Renal cortical epithelial cell (primary cell): ENCODE measurements at regions not wholly inside any gene's neighbourhood (a gene's known extent, or its start where the extent isn't known, plus 50 kb on each side); places are given as distances from the start of the nearest gene placed in this dataset.
"Not testable (repeated sequence)": the region's sequence is repeated elsewhere in the genome, so short reads cannot be mapped to it uniquely, and the experiment has no call there.

Experiments used
- DNase-seq: peaks from one replicate; pipeline ENCODE4 v3.0.0-alpha.2; 2011; ENCODE audit warnings: low read depth

DNA sequence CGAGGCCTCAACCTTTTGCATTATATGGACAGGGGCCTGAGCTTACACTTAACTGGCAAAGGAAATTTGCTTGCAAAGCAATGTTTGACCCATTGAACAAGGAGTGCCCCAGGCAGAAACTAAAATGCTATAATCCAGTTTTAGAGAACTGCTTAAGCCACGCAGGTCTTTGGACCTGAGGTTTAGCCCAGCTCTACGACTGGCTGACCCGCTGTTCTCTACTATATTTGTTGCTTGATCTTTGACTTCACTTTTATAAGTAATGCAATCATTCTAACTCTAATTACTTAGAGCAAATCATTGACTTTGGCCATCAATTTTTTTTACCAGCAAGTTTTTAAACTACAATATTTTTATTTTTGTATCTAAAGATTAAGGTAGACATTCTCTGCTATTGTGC, 268.8 kb downstream of the MREG start:
- DNase-seq = no peak

DNA sequence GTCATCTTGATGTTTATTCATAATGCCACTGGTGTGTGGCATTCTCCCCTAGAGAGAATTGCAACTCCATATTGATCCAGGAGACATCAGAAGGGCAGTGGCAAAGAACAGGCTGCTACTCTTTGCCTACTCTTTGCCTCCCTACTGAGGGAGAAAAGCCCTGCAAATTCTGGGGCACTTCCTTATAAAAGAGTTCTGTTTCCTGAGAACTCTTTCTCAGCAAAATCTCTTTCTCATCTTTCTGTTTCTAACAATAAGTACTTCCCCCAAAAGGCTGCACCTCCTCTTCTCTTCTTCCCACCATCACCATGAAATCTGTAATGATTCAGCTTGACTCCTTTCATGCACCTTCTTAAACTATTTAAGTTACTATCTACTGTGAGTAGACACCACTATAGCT, 270.3 kb downstream of the MREG start:
- DNase-seq = no peak

DNA sequence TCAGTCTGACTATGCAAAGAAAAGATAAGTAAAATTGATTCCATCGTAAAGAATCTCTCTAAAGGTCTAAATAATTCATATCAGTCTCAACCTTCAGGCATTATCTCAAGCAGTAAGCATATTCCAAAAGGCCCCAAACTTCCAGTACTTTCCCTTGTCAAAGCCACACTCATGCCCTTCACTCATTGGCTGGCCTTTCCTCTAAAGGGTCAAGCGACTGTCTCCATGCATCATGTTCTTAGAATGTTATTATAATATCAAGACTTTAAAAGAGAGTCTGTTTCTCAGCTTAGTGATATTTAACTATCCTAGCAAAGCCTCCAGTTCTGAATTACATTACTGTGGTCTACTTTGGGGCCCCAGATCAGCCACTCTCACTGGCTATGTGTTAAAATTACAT, 271.3 kb downstream of the MREG start:
- no peak for DNase-seq

DNA sequence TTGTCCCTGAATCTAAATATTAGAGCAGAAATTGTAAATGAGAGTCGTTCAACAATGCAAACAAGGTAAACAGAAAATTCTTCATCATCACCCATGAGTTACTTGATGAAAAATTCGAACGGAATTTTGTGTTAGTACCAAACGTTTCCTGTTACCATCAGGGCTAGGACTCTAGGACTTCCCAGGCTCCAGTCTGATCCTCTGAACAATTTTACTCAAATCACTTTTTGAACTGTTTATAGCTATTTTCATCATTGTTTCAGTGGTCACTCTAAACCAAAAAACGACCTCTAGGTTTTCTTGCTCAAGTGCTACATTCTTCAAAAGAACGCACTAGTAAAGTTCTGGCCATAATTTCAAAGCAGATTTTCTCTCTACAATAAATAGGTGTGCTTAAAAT, 273.3 kb downstream of the MREG start:
- no peak for DNase-seq

DNA sequence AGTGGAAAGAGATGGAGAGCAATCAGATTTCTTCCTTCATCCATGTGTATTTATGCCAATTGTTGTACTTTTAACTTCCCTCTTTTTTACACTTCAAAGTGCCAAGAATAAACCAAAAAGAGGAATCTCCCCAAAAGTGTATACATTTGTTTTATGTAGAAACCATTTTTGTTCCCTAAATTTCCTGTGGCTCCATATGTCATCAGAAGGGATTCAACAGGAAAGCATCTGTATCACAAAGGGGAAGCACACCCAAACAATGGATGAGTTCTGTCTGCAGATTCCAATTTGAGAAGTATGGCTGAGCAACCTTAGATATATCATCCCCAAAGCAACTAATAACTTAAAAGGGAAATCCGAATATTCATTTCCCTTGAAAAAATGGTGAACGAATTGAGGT, 275.0 kb downstream of the MREG start:
- DNase-seq = no peak

DNA sequence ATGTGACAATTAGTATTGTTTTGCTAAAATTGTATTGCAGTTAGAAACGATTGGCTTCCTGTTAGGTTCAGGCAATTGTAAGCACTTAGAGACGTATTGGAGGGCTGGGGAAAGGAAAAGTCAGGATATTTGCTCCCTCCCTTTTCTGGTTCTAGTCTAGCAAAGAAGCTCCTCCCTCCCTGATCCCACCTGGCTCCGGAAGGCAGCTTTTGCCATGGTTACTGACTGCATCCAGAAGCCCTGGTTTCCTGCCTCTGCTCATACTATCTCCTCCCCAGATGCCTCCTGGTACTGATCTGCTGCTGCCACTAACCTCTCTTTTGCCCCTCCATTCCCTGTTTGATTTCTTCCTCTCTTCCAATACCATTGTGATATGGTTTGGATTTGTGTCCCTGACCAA, 275.9 kb downstream of the MREG start:
- DNase-seq = no peak

DNA sequence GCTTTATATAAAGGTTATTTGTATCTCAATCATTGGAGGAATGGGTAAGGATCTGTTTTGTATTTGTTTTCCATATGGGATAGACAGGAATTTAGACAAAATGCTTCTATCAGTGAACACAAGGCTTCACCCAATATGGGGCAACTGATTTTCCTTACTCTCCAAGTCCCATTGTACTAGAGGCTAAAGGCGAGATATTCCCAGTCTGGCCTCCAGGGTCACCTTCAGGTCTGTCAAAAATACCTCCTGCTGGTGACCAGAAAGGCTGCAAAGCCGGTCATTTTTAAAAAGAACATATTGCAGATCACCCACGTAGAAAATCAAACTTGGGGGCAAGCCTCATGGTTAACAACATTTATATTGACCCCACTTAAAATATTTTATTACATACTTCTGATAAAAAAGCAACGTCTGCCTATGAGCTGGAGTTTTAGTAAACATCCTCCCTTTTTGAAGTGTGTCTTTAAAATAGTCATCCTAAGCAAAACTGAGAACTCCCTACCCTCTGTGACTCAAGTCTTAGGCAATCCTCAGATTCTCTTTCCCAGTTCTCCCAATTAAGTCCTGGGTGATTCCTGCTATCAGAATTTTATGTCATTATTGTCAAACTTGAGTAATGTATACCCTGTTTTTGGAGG, 276.6 kb downstream of the MREG start:
- peak; percentile 76 for DNase-seq

DNA sequence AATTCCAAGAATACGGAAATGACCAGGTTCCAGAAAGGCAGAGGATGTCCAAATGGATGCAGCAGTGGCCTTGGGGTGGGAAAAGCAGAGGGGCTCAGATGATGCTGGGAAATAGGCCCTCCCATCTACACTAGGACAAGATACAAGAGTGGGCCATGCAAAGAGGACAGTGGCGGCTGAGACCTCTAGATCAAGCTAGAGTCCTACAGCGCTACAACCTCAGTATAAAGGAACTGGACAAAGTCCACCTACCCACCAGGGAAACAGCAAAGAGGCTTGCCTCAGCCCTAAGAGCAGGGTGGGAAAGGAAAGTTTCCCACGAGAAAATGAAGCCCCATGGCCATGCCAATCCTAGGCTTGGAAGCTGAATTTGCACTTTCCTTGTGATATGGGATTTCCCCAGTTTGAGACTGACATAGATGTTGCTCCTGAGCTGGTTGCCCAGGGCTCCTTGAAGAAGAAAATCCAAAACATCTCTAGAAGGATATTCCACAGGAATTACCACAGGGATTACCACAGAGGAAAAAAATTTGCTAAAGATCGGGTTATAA, 282.2 kb downstream of the MREG start:
- DNase-seq = no peak

DNA sequence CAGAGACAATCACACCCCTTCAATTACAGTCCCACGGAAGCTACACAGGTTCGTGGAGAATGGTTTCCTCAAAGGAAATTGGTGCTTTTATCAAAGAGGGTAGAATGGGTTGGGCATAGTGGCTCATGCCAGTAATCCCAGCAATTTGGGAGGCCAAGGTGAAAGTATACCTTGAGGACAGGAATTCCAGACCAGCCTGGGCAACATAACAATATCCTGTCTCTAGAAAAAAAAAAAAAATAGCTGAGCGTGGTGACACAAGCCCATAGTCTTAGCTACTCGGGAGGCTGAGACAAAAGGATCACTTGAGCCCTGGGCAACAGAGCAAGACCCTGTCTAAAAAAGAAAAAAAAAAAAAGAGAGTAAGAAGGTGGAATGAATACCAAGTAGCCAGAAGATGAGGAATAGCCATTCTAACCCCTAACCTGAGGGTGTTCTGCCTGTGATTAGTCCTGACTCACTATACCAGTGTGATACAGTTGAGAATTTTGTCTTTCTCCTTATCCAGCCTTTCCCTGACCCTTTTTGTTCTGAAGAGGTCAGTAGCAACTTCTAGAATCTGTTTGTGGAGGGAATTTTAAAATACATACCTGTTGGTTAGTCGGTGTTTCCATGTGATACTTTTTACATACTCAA, 283.2 kb downstream of the MREG start:
- no peak for DNase-seq

DNA sequence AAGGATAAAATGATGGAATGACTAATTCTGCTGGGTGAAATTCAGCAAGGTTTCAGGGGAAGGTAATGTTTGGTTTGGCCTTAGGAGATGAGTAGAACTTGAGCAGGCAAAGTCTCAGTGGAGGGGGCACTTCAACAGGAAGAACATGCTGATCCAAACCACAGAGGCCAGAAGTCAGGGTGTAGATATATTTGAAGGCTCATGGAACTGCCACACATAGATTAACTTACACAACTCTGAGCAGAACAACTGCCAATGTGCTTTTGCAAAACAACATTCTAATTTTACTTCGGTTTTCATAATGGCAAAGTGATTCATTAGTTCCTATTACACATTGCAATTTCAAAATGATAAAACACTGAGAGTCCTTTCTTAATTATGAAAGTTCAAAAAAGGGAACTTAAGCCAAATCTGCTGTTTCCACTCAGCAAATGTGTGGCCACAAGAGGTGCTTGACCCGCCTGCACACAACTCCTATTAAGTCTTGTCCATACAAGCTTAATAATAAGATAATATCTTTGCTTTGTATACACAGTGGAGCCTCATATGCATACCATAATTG, 284.8 kb downstream of the MREG start:
- peak; percentile 63 for DNase-seq

DNA sequence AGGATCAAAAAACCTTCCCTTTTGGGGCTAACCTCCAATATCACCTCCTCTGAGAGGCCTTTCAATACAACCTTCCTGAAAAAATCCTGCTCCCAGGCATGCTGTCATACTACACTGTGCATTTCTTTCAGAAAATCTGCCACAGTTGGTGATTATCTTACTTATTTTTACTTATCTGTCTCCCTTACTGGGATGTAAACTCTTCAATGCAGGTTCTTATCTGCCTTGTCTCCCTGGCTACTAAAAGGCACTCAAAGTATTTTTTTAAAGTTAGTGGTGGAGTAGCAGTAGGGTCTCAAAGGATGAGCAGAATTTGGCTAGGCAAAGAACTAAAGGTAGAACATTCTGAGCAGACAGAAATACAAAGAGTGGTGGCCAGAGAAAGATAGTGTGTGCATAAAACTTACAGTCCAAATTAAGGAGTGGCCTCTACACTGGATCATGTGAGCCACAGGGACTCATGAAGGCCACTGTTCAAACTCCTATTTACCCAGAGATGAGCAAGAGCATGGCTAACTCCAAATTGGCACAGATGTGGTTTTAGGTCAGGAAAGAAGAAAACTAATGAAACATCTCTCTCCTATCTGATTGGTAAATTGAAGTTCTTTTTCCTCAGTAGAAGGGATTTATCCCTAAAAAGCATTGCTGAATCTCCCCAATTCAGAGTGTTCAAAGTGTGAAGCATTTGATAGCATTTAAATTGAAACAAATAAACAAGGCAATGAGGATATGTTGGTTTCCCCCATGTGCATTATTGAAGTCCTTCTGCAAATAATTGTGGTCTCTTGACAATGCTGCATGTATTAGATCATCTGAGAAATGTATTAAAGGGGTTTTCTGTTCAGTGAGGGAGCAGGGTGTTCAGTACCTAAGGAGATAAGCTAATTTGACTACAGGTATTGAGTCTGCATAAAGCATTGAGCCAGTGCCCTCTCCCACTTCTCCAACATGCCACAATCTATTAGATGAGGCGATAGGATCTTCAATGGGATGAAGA, 285.5 kb downstream of the MREG start:
- DNase-seq = peak; percentile 37

DNA sequence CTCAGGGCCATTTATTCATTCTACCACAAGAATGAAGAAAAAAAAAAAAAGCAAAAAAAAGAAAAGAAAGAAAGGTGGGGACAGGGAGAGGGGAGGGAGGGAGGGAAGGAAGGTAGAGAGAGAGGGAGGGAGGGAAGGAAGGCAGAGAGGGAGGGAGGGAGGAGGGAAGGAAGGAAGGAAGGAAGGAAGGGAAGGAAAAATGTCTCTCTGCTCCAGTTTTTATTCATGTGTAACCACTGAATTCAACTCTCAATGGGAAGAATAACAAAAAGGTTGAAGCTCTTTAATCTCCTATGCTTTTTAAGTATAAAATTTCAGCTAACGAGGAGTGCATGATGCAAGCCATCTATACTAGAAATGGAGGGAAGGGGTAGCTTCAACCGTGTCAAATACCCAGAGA, 287.3 kb downstream of the MREG start:
- DNase-seq = no peak

DNA sequence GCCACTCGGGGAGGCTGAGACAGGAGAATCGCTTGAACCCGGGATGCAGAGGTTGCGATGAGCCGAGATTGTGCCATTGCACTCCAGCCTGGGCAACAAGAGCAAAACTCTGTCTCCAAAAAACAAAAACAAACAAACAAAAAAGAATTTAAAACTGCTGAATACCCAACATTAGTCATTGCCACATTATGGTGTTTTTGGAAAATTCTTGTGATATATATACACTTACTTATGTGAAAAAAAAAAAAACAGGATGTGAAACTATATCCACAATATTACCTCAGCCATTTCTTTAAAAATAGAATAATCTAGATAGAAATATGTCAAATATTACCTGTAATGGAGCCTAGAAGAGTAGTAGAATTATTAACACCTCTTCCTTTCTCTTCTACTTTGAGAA, 288.3 kb upstream of the FN1 start:
- no peak for DNase-seq

DNA sequence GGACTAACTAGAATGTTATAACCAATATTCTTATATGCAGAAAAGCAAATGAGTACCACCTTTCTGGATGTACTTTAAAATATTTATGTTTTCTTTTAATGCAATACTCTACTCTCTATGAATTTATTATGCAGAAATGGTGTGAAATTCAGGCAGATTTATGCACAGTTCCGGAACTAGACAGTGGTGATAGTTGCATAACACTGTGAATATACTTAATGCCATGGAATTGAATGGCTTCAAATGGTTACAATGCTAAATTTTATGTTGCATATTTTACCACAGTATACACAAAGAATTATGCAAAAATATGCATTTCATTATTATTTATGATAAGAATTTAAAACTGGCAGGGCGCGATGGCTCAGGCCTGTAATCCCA, 287.8 kb upstream of the FN1 start:
- DNase-seq = no peak

DNA sequence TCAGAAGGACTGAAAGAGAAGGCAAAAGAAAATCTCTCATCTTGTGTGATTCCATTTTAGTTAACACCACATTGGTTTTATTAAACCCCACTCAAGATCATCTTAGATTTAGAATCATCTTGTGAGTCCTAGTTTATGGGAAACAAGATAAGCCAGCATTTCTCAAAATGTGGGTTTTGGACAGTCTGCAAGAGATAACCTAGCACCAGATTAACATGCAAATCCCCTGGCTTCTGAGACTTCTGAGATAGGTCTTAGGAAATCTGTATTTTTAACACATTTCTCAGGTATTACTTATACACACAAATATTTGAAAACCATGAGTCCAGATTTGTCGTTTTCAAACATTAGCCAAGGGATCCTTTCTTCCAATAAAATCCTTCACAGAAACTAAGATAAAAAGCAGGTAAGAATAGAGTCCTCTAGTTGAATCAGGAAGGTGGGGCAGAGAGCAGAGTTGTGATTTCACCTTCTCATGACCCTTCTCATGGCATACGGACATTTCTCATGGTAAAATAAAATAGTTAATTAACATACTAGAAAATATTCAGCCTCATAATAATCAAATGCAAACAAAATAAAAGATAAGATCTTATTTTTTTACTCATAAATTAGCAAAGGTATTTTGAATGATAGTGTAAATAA, 287.2 kb upstream of the FN1 start:
- no peak for DNase-seq

DNA sequence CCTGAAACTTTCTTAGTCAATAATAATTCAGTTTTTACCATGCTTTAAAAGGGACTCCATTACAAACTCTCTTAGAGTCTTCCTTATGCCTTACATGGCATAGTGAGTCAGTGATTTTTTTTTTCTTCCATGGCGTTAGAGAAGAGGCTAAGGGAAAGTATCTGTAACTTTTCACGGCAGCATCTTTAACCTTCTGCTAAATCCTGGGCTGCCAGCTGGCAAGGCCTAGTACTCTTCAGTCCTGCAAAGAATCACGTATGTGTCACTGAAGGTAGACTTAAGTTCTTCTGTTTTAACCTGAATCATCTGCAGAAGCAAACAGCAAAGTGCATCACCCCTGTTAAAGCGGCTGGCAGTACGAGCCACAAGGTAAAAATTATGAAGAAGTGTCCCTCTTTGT, 286.3 kb upstream of the FN1 start:
- no peak for DNase-seq

DNA sequence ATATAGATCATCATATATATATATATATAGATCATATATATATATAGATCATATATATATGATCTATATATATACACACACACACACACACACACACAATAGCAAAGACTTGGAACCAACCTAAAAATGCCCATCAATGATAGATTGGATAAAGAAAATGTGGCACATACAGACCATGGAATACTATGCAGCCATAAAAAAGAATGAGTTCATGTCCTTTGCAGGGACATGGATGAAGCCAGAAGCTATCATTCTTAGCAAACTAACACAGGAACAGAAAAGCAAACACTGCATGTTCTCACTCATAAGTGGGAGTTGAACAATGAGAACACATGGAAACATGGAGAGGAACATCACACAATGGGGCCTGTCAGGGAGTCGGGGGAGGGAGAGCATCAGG, 285.6 kb upstream of the FN1 start:
- not testable (repeated sequence) for DNase-seq

DNA sequence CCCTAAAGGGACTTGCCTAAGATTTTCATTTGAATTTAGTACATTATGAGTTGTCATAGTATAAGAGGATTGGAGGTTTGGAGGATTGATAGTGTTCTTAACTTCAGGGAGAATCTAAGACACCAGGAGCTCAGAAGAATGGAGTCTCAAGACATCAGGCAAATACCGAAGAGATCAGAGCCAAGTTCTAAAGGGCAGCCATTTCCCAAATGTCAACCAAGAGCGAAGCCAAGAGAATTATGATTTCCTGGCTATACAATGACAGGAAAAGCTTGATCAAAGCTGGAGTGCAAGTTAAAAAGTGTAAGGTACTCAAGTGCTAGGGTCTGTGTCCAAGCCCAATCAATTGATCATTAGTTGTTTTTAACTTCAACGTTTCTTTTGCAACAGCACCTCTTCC, 283.0 kb upstream of the FN1 start:
- no peak for DNase-seq

DNA sequence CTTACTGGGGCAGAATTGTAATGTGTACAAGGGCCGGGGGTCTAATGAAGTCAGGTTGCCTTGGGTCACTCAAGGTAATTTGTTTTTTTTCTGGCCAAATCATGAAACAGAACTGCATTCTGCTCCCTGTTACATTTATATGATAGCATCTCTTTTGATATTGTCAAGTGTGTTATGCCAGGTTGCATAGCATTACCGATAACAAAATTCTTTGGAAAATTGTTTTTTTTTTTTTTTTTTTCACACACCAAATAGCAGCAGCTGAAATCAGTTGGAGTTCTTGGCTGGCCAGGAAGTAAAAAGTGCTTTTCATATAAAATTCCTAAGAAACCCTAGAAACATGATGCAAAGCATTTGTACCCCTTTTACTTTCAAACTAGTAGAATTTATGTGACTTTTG, 282.6 kb upstream of the FN1 start:
- no peak for DNase-seq

DNA sequence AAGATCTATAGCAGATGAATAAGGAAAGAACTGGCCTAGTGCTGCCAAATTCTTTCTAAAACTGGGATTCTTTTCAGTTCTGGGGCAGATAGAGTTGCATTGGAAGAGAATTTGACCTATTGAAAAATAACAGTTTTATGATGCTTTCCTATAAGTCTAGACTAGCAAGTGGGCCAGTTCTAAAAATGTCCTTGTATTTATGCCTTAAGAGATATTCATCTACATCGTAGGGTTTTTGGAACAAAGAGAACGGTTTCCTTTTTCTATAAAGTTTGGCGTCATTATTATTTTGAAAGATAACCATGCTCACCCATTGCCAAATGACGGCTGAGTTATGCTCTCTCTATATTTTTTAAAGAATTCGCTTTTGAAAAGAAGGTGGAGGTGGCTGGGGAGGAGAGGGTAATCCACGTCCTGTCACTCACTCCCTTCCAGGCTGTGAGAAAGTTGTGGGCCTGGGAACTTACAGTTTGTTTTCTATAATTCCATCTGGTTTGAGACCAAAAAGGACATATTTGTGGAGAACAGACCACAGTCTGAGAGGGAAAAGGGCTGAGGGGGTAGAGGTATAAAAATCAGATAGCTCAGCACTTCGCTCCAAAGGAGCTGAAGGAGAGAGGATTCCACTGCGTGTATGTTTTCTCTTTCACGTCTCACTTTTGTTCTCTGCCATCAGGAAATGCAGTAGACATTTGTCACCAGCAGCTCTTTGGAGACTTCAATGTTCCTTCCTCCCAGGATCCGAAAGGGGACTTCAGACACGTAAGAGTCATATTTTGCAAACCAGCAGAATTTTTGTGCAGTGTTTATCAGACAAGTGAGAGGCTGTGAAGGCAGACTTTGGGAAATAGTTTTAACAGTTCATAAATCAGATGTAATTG, 281.9 kb upstream of the FN1 start:
- DNase-seq = no peak

DNA sequence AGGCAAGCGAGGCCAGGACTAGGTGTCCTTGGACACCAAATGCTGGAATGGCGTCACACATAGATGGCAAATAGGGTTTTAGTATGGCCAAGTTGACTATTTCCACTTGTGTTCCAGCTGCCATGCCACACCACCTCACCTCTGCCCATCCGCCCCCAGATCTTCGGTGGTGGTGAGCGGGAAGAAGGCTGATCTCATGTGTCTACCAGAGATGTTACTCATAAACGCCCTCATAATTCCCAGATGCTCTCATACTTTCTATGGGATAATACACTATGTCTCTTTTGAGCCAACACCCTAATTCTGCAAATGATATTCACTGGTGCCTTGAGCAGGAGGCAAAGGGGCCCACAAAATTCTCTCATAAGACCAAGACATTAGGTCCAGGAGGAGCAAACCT, 281.1 kb upstream of the FN1 start:
- no peak for DNase-seq
